Immature natural killer cell (primary cell): ENCODE measurements at regions not wholly inside any gene's neighbourhood (a gene's known extent, or its start where the extent isn't known, plus 50 kb on each side); places are given as distances from the start of the nearest gene placed in this dataset.
"Not testable (repeated sequence)": the region's sequence is repeated elsewhere in the genome, so short reads cannot be mapped to it uniquely, and the experiment has no call there.

Source experiments
- DNase-seq, 3 donors: peaks; one replicate each; pipeline ENCODE4 v3.0.0; 2022; ENCODE audit warnings: mixed read lengths in 1 of 3
- H3K27ac Mint-ChIP-seq, 6 donors: one replicate each; pipeline ENCODE4 v1.8.0; 2020; ENCODE audit warnings: mixed read lengths in 6 of 6, mild to moderate bottlenecking in 5 of 6, inconsistent platforms in 4 of 6, moderate library complexity in 3 of 6
- H3K27me3 Mint-ChIP-seq, 3 donors: one replicate each; pipeline ENCODE4 v1.8.0; 2020 to 2021; ENCODE audit warnings: low read depth in 3 of 3, mild to moderate bottlenecking in 3 of 3, mixed read lengths in 3 of 3, moderate library complexity in 3 of 3, inconsistent platforms in 1 of 3
- H3K36me3 Mint-ChIP-seq, 3 donors: one replicate each; pipeline ENCODE4 v1.8.0; 2020; ENCODE audit warnings: mixed read lengths in 3 of 3, inconsistent platforms in 2 of 3, mild to moderate bottlenecking in 2 of 3
- H3K4me1 Mint-ChIP-seq, 2 donors: one replicate each; pipeline ENCODE4 v1.8.0; 2020; ENCODE audit warnings: inconsistent platforms in 2 of 2, mild to moderate bottlenecking in 2 of 2, mixed read lengths in 2 of 2, moderate library complexity in 1 of 2
- H3K4me3 Mint-ChIP-seq, 5 donors: one replicate each; pipeline ENCODE4 v1.8.0; 2020; ENCODE audit warnings: mild to moderate bottlenecking in 5 of 5, mixed read lengths in 5 of 5, inconsistent platforms in 3 of 5, moderate library complexity in 3 of 5
- H3K9me3 Mint-ChIP-seq, 6 donors: one replicate each; pipeline ENCODE4 v1.8.0; 2020; ENCODE audit warnings: mild to moderate bottlenecking in 6 of 6, mixed read lengths in 6 of 6, inconsistent platforms in 4 of 6, moderate library complexity in 3 of 6

DNA sequence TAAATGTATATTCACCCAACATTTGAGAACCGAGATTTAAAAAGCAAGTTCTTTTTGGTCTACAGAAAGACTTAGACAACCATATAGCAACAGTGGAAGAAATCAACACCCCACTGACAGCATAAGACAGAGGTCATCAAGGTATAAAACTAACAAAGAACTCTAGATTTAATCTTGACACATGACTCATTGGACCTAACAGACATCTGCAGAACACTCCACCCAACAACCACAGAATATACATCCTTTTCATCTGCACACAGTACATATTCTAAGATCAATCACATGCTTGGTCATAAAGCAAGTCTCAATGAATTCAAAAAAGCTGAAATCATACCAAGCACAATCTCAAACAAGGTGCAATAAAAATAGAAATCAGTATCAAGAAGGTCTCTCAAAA, 65.8 kb downstream of the SPIN4 start:
- DNase-seq: no peak
- H3K4me1 Mint-ChIP-seq: no peaks in the 10 kb centered on the region
- H3K4me3 Mint-ChIP-seq: no peak overlapping the region
- H3K27me3 Mint-ChIP-seq: peaks cover 0 to 3% (median 1%) of the 10 kb centered on the region in 3 donors
- no peaks in the 10 kb centered on the region for H3K36me3 Mint-ChIP-seq
- H3K27ac Mint-ChIP-seq: no peak overlapping the region
- H3K9me3 Mint-ChIP-seq: peaks cover 0 to 20% (median 5%) of the 10 kb centered on the region in 6 donors

- H3K4me1 Mint-ChIP-seq: no peaks in the 10 kb centered on the region
- peaks cover 0 to 3% (median 0%) of the 10 kb centered on the region in 3 donors for H3K27me3 Mint-ChIP-seq
- H3K36me3 Mint-ChIP-seq: no peaks in the 10 kb centered on the region
Measured at GRCh38 chrX:63284659-63285058, 66.5 kb downstream of the SPIN4 start.

GRCh38 chrX:63283348-63283747, 67.8 kb downstream of the SPIN4 start:
- Mint-ChIP-seq H3K4me1 (no peaks in the 10 kb centered on the region), H3K27me3 (no peaks in the 10 kb centered on the region), H3K9me3 (peaks cover 0 to 12% (median 5%) of the 10 kb centered on the region in 6 donors), H3K27ac (no peak overlapping the region), H3K36me3 (no peaks in the 10 kb centered on the region), H3K4me3 (no peak overlapping the region)
- DNase-seq: no peak

More at GRCh38 chrX:63284659-63285058, 66.5 kb downstream of the SPIN4 start:
- peaks cover 0 to 18% (median 5%) of the 10 kb centered on the region in 6 donors for H3K9me3 Mint-ChIP-seq
- DNase-seq: no peak
- H3K27ac Mint-ChIP-seq: no peak overlapping the region
- no peak overlapping the region for H3K4me3 Mint-ChIP-seq

- no peak for DNase-seq
- Mint-ChIP-seq H3K4me1 (no peaks in the 10 kb centered on the region), H3K4me3 (no peak overlapping the region), H3K27me3 (no peaks in the 10 kb centered on the region), H3K9me3 (peaks cover 0 to 10% (median 5%) of the 10 kb centered on the region in 6 donors), H3K36me3 (no peaks in the 10 kb centered on the region), H3K27ac (peak overlapping the region in 1 of 6 donors; percentile 25)
Measured at GRCh38 chrX:63282828-63283227, 68.3 kb downstream of the SPIN4 start.

- Mint-ChIP-seq H3K27ac (no peak overlapping the region), H3K9me3 (peaks cover 0 to 7% (median 5%) of the 10 kb centered on the region in 6 donors)
Measured at GRCh38 chrX:63282077-63282476, 69.1 kb downstream of the SPIN4 start.

DNA sequence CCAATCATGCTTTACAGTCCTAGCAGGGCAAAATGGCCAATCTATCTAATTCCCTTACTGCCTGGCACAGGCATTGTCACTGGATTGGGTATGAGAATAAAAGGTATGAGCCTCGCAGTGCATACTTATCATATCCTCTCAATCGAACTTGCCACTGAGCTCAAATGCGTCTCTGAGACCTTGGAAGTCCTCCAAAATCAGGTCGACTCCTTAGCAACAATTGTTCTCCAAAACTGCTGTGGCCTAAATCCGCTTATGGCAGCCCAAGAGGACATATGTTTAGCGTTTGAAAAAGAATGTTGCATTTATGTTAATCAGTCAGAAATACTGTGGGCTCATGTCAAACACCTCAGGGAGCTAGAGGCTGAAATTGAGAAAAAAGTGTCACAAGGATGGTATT, 69.7 kb downstream of the SPIN4 start:
- no peak for DNase-seq
- Mint-ChIP-seq H3K27ac (no peak overlapping the region), H3K36me3 (no peaks in the 10 kb centered on the region), H3K4me3 (no peak overlapping the region), H3K4me1 (no peaks in the 10 kb centered on the region), H3K9me3 (peaks cover 0 to 3% (median under 1%) of the 10 kb centered on the region in 6 donors), H3K27me3 (no peaks in the 10 kb centered on the region)

More at GRCh38 chrX:63282077-63282476, 69.1 kb downstream of the SPIN4 start:
- no peaks in the 10 kb centered on the region for H3K4me1 Mint-ChIP-seq
- no peaks in the 10 kb centered on the region for H3K27me3 Mint-ChIP-seq
- no peaks in the 10 kb centered on the region for H3K36me3 Mint-ChIP-seq
- no peak for DNase-seq
- H3K4me3 Mint-ChIP-seq: no peak overlapping the region

DNA sequence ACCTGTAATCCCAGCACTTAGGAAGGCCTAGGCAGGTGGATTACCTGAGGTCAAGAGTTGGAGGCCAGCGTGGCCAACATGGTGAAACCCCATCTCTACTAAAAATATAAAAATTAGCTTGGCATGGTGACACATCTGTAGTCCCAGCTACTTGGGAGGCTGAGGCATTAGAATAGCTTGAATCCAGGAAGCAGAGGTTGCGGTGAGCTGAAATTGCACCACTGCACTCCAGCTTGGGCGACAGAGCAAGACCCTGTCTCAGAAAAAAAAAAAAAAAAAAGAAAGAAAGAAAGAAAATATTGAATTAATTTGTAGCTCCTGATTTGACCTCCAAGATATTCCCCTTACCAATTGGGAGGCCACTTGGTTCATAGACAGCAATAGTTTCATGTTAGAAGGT, 73.7 kb downstream of the SPIN4 start:
- DNase-seq, H3K9me3 Mint-ChIP-seq, H3K27ac Mint-ChIP-seq, H3K36me3 Mint-ChIP-seq, H3K4me3 Mint-ChIP-seq, H3K27me3 Mint-ChIP-seq, H3K4me1 Mint-ChIP-seq: not testable (repeated sequence)

DNA sequence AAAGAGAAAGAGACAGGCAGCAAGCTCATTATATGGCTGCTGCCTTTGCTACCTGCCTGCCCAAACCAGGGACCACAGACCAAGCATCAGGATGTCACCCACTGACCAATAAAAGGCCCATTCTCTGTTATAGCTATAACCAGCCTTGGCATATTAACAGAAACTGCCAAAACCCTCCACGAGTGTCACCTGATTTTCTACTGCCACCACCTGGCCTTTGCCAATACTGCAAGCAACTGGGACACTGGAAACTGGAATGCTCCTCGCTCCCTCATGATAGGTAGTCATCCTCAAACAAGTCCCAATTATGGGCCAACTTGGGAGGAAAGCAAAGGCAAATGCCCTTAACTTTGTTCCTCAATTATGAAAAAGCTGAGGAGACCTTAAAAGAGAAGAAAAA, 76.0 kb downstream of the SPIN4 start:
- DNase-seq: peak; percentile 2 to 13 (median 11)
- no peaks in the 10 kb centered on the region for H3K36me3 Mint-ChIP-seq
- no peaks in the 10 kb centered on the region for H3K4me1 Mint-ChIP-seq
- no peaks in the 10 kb centered on the region for H3K9me3 Mint-ChIP-seq
- peaks cover 0 to 2% (median 2%) of the 10 kb centered on the region in 3 donors for H3K27me3 Mint-ChIP-seq
- no peak overlapping the region for H3K4me3 Mint-ChIP-seq
- no peak overlapping the region for H3K27ac Mint-ChIP-seq

- H3K27me3 Mint-ChIP-seq: peaks cover 0 to 6% (median 4%) of the 10 kb centered on the region in 3 donors
- H3K4me3 Mint-ChIP-seq: no peak overlapping the region
- no peaks in the 10 kb centered on the region for H3K4me1 Mint-ChIP-seq
- no peaks in the 10 kb centered on the region for H3K36me3 Mint-ChIP-seq
- no peaks in the 10 kb centered on the region for H3K9me3 Mint-ChIP-seq
- DNase-seq: no peak
- no peak overlapping the region for H3K27ac Mint-ChIP-seq
Measured at GRCh38 chrX:63270873-63271272, 80.3 kb downstream of the SPIN4 start.

DNA sequence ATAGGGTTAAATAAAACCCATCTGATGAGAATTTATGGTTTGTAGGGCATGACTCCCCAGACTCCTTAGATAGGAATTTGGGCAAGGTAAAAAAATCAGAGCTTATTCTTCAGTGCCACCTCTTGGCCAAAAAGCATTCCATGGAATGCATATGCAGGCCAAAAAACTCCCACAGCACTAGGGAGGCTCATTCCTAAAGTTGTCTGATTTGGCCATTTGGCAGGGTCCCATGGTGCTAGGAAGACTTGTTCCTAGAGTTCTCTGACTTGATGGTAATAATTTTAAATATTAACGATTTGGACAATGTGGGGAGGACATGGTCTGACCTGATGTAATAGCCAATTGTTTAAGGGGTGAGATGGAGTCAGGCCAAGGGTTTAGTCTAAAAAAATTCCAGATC, 93.0 kb downstream of the SPIN4 start:
- no peak for DNase-seq
- Mint-ChIP-seq H3K4me3 (no peak overlapping the region), H3K4me1 (no peaks in the 10 kb centered on the region), H3K9me3 (peaks cover 0 to 3% (median 0%) of the 10 kb centered on the region in 6 donors), H3K27ac (no peak overlapping the region), H3K36me3 (no peaks in the 10 kb centered on the region), H3K27me3 (peaks cover 0 to 4% (median 0%) of the 10 kb centered on the region in 3 donors)

DNA sequence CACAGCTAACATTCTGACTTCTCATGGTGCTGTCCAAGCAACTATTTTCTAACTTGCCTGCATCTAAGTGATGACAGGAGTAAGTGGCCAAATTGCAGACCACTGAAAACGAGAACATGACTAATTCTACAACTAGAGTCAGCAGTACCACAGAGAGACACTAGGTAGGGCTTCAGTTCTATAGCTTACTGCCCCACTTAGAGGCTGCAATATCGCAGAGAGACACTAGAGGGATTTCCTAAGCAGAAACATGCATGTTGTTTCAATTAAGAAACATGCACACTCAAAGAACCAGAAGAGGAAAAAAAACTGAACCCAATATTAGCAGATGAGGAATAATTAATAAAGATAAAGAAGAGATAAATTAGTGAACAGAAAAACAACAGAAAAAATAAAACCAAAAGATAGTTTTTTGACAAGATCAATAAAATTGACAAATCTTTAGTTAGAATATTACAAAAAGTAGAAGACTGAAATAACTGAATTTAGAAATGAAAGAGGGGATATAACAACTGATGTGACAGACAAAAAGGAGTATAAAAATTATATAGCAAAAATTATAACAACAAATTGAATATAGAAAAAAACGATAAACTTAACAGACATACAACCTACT, 100.8 kb downstream of the SPIN4 start:
- H3K9me3 Mint-ChIP-seq: no peaks in the 10 kb centered on the region
- H3K4me3 Mint-ChIP-seq: no peak overlapping the region
- DNase-seq: peak; percentile 50 to 66 (median 61)
- peaks cover 0 to 4% (median 0%) of the 10 kb centered on the region in 3 donors for H3K27me3 Mint-ChIP-seq
- no peaks in the 10 kb centered on the region for H3K4me1 Mint-ChIP-seq
- H3K27ac Mint-ChIP-seq: no peak overlapping the region
- H3K36me3 Mint-ChIP-seq: no peaks in the 10 kb centered on the region

- not testable (repeated sequence) for H3K4me1 Mint-ChIP-seq, H3K27ac Mint-ChIP-seq, H3K27me3 Mint-ChIP-seq, H3K36me3 Mint-ChIP-seq, H3K9me3 Mint-ChIP-seq, DNase-seq, H3K4me3 Mint-ChIP-seq
Measured at GRCh38 chrX:63242689-63243088, 108.4 kb downstream of the SPIN4 start.

DNA sequence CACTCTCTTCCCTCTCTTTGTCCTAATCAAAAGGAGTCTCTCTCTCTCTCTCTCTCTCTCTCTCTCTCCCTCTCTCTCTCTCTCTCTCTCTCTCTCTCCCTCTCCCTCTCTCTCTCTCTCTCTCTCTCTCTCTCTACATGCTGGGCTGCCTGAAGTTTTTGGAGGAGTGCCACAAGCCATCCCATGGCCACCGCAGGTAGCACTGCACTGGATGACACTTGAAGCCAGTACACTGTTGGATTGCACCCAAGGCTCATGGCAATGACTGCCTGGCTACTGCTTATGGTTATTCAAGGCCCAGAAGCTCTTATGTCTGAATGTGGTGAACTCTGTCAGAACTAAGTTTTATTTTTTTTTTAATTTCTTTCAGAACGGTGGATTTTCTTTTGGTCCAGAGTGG, 115.2 kb downstream of the SPIN4 start:
- H3K4me1 Mint-ChIP-seq, H3K4me3 Mint-ChIP-seq, H3K9me3 Mint-ChIP-seq, DNase-seq, H3K27me3 Mint-ChIP-seq, H3K36me3 Mint-ChIP-seq, H3K27ac Mint-ChIP-seq: not testable (repeated sequence)

DNA sequence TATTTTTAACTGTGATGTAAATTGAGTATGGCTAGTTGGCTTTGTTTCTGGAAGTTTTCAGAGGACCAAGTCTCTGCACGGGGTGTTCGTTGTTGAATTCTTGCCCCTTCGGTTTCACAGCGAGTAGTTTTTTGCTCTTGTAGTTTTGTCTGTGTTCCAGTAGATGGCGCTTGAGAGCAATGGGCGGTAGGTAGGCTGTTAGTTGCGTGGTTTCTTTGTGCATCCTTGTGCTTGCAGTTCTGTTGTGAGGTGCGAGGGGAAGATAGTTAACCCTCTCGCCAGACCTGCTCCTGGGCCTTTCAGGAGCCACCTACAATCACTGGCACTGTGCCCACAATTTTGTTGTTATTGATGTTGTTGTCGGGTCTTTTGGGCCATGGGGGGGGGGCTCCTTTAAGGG, 118.1 kb downstream of the SPIN4 start:
- H3K4me1 Mint-ChIP-seq, H3K4me3 Mint-ChIP-seq, H3K27me3 Mint-ChIP-seq, H3K9me3 Mint-ChIP-seq, H3K27ac Mint-ChIP-seq, H3K36me3 Mint-ChIP-seq, DNase-seq: not testable (repeated sequence)

GRCh38 chrX:63218202-63218601, 132.9 kb downstream of the SPIN4 start:
- not testable (repeated sequence) for DNase-seq, H3K4me1 Mint-ChIP-seq, H3K4me3 Mint-ChIP-seq, H3K27ac Mint-ChIP-seq, H3K9me3 Mint-ChIP-seq, H3K27me3 Mint-ChIP-seq, H3K36me3 Mint-ChIP-seq
